ENCODE measurements at regions not wholly inside any gene's neighbourhood (a gene's known extent, or its start where the extent isn't known, plus 50 kb on each side); places are given as distances from the start of the nearest gene placed in this dataset.

DNA sequence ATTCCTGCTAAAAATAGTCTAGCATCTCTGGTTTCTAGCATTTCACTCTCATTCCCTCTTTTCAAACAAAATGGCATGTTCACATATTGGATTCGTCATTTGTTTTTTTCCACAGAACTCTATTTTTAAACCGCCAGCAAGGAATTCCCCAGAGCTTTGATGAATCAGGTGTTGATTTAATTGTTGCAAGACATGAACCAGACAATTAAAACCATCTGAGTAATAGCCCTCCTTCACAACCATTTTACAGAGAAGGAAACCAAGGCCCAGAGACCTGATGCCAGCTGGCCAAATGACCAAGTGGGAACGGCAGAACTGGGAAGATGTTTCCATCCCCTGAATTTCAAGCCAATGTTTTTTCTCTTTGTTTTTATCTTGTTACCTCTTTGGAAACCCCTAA lies 167.0 kb downstream of the CAAP1 start:
- no peak for TF ChIP-seq GATA2 (IDR thresholded peaks at IDR 0.05; ENCODE audit: low read depth, low read length)
- no peak for TF ChIP-seq GATA3 (IDR thresholded peaks at IDR 0.05; ENCODE audit: low read depth, low read length)
